Lower leg skin (tissue), 4 donors: ENCODE measurements at regions not wholly inside any gene's neighbourhood (a gene's known extent, or its start where the extent isn't known, plus 50 kb on each side); places are given as distances from the start of the nearest gene placed in this dataset.

Source experiments
- DNase-seq, 2 donors: peaks; one replicate each; pipeline ENCODE4 v3.0.0-alpha.2; 2019; ENCODE audit warnings: low spot score in 2 of 2
- H3K4me3 ChIP-seq: fragments of 200-600 bp; sonication (generic); 2 replicates; pipeline ENCODE4 v1.5.1; 2017; ENCODE audit warnings: mild to moderate bottlenecking, low read depth; ENCODE audit not compliant: poor library complexity, severe bottlenecking
- POLR2A ChIP-seq, 2 donors: fragments of 450-650 bp; IDR thresholded peaks; one replicate each; pipeline ENCODE4 v1.6.1; 2016 to 2017; ENCODE audit warnings: antibody characterized with exemption in 2 of 2, mild to moderate bottlenecking in 1 of 2, moderate library complexity in 1 of 2
- WGBS, 2 donors: methylation state at CpG; one replicate each; pipeline ENCODE4 v1.1.5; 2018; 5-methylcytosine and 5-hydroxymethylcytosine counted together
- intact Hi-C: fragments of 100-400 bp; cut with DNase I; formaldehyde crosslinking; loops from one replicate; pipeline ENCODE4 v1.15.0; 2023; ENCODE audit warnings: low total_unique reads
- TF ChIP-seq, protein P1 (sequence below), 3 donors: fragments of 450-650 bp; IDR thresholded peaks; one replicate each; pipeline ENCODE4 v1.5.1; 2016; ENCODE audit warnings: antibody characterized with exemption in 3 of 3, mild to moderate bottlenecking in 3 of 3, moderate library complexity in 2 of 3

DNA sequence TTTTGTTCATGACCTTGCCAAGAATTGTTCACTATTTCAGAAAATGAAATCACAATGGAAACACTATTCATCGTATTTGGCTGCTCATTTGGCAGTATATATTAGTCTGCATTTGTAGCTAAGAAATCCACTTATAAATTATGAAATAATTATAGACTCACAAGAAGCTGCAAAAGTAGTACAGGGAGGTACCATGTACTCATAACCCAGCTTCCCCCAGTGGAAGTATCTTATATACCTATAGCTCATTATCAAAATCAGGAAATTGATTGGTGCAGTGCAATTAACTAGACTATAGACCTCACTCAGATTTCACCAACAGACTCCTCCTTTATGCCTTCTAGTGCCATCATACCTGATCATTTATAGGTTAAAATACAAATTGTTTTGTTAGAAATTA lies 178.8 kb upstream of the VASH1 start:
- intact Hi-C loops, result no loop called here
- DNase-seq, result no peak
- TF ChIP-seq, protein P1, sequence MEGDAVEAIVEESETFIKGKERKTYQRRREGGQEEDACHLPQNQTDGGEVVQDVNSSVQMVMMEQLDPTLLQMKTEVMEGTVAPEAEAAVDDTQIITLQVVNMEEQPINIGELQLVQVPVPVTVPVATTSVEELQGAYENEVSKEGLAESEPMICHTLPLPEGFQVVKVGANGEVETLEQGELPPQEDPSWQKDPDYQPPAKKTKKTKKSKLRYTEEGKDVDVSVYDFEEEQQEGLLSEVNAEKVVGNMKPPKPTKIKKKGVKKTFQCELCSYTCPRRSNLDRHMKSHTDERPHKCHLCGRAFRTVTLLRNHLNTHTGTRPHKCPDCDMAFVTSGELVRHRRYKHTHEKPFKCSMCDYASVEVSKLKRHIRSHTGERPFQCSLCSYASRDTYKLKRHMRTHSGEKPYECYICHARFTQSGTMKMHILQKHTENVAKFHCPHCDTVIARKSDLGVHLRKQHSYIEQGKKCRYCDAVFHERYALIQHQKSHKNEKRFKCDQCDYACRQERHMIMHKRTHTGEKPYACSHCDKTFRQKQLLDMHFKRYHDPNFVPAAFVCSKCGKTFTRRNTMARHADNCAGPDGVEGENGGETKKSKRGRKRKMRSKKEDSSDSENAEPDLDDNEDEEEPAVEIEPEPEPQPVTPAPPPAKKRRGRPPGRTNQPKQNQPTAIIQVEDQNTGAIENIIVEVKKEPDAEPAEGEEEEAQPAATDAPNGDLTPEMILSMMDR (IDR thresholded peaks at IDR 0.05), result no peak
- no peak for TF ChIP-seq POLR2A (IDR thresholded peaks at IDR 0.05)
- no peak overlapping the region for H3K4me3 ChIP-seq
- 68 to 78% methylated on average over 1 of the region's 1 CpG for WGBS, 2 donors

DNA sequence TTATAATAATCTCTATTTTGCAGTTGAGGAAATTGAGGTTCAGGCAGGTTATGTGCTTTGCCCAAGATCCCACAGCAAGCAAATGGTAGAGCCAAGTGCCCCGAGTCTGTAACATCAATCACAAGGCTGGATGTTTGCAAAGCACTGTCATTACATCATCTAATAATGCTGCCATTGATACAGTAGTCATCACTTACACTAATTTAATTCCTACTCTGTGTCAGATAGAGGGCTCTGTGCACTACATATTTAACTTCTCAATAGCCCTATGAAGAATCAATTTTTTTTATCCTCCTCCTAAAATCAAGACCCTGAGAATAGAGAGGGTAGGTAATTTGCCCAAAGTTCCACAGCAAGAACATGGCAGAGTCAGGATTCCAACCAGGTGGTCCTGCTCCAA lies 178.1 kb upstream of the VASH1 start:
- TF ChIP-seq POLR2A (IDR thresholded peaks at IDR 0.05), result no peak
- TF ChIP-seq, protein P1 (IDR thresholded peaks at IDR 0.05), result no peak
- no peak overlapping the region for H3K4me3 ChIP-seq
- WGBS, 2 donors, result 41 to 45% methylated on average over 1 of the region's 1 CpG
- no peak for DNase-seq
- intact Hi-C loops, result no loop called here

DNA sequence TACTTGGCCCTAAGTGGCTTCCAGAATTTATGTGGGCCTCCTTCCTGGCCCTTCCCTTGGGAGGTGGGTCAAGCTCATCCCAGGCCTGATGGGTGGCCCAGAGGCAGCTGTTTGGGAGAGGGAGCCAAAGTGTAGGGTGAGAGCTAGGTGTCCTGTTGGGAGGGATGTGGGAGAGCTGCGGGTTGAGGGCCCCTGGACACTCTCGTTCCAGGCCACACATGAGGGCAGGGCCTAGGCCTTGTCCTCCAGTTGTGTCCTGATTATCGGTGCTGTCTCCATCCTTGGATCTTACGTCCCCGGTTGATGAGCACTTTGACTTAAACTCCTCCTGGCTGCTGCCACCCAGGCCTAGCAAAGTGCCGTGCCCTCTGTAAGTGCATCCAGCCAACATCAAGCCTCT lies 177.5 kb upstream of the VASH1 start:
- intact Hi-C loops, result no loop called here
- 88 to 94% methylated on average over 6 of the region's 6 CpGs for WGBS, 2 donors
- H3K4me3 ChIP-seq, result no peak overlapping the region
- no peak for TF ChIP-seq POLR2A (IDR thresholded peaks at IDR 0.05)
- TF ChIP-seq, protein P1 (IDR thresholded peaks at IDR 0.05), result no peak
- no peak for DNase-seq

DNA sequence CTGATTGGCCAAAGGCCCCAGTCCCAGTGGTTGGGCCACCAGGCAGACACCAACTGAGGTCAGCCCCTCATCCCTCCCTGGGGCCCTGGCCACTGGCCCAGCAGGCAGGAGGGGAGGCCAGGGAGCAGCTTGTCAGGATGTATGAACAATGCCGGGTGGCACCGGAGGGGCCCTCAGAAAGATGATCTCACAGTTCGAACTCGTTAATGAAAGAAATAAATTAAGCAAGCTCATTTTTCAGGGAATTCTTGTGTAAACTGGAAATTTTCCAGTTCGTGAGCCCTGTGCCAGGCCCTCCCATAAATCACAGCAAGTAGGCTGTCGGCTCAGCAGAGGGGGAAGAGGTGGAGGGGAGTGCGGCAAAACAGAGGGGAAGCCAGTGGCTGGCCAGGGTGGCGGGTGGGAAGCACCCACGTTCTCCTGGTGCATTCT lies 177.0 kb upstream of the VASH1 start:
- 29 to 31% methylated on average over 9 of the region's 9 CpGs for WGBS, 2 donors
- intact Hi-C loops, result no loop called here
- H3K4me3 ChIP-seq, result no peak overlapping the region
- TF ChIP-seq, protein P1 (IDR thresholded peaks at IDR 0.05), result no peak
- TF ChIP-seq POLR2A (IDR thresholded peaks at IDR 0.05), result no peak
- DNase-seq, result no peak

DNA sequence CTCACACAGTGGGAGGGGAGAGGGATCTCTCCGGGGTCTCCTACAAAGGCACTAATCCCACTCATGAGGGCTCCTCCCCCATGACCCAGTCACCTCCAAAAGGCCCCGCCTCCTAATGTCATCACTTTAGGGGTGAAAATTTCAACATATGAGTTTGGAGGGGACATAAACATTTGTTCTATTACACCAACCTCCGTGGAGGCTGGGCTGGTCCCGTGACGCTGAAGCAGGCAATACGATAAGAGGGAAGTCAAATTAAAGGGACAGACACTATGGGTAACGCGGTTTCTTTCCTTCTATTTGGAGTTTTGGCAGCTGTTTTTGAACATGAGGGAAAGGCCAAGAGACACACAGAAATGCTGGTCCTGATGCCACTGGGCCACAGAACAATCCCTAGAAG lies 175.7 kb upstream of the VASH1 start:
- no peak for DNase-seq
- no peak for TF ChIP-seq POLR2A (IDR thresholded peaks at IDR 0.05)
- TF ChIP-seq, protein P1 (IDR thresholded peaks at IDR 0.05), result no peak
- intact Hi-C loops, result no loop called here
- H3K4me3 ChIP-seq, result no peak overlapping the region
- WGBS, 2 donors, result 45 to 56% methylated on average over 7 to 8 of the region's 8 CpGs

GRCh38 chr14:76589246-76589645 lies 172.0 kb upstream of the VASH1 start:
- intact Hi-C loops, result no loop called here
- WGBS, 2 donors, result 70 to 76% methylated on average over 4 of the region's 4 CpGs
- H3K4me3 ChIP-seq, result no peak overlapping the region
- no peak for DNase-seq
- TF ChIP-seq, protein P1 (IDR thresholded peaks at IDR 0.05), result no peak
- TF ChIP-seq POLR2A (IDR thresholded peaks at IDR 0.05), result no peak
